ENCODE measurements at regions not wholly inside any gene's neighbourhood (a gene's known extent, or its start where the extent isn't known, plus 50 kb on each side); places are given as distances from the start of the nearest gene placed in this dataset.

GRCh38 chr6:47138046-47138445, 95.9 kb upstream of the ADGRF1 start:
- no peak for ATAC-seq
- TF ChIP-seq ESRRG (CRISPR knock-in tag; IDR thresholded peaks at IDR 0.05) = no peak
- TF ChIP-seq ZFP3 (CRISPR knock-in tag; IDR thresholded peaks at IDR 0.05) = no peak
- TF ChIP-seq ISL1 (CRISPR knock-in tag; IDR thresholded peaks at IDR 0.05) = no peak
- TF ChIP-seq SNAI2 (CRISPR knock-in tag; IDR thresholded peaks at IDR 0.05) = no peak
- no peak for TF ChIP-seq ZNF70 (CRISPR knock-in tag; IDR thresholded peaks at IDR 0.05)
- TF ChIP-seq BACH2 (CRISPR knock-in tag; IDR thresholded peaks at IDR 0.05; ENCODE audit: borderline replicate concordance) = no peak
- TF ChIP-seq TCF4 (CRISPR knock-in tag; IDR thresholded peaks at IDR 0.05; ENCODE audit: borderline replicate concordance) = no peak
- no peak for TF ChIP-seq GLIS3 (CRISPR knock-in tag; IDR thresholded peaks at IDR 0.05)
- no peak for TF ChIP-seq ZNF8 (CRISPR knock-in tag; IDR thresholded peaks at IDR 0.05)
- TF ChIP-seq CSDC2 (CRISPR knock-in tag; IDR thresholded peaks at IDR 0.05) = no peak
- no peak for TF ChIP-seq ZNF565 (CRISPR knock-in tag; conservative IDR thresholded peaks at IDR 0.05; ENCODE audit: low read depth)
- no peak for TF ChIP-seq TSHZ2 (CRISPR knock-in tag; IDR thresholded peaks at IDR 0.05)
- no peak for TF ChIP-seq ZC3H10 (CRISPR knock-in tag; IDR thresholded peaks at IDR 0.05)
- no peak for TF ChIP-seq OSR1 (CRISPR knock-in tag; IDR thresholded peaks at IDR 0.05)
- no peak for TF ChIP-seq CSRNP3 (CRISPR knock-in tag; IDR thresholded peaks at IDR 0.05)
- no peak for TF ChIP-seq TOX (CRISPR knock-in tag; IDR thresholded peaks at IDR 0.05; ENCODE audit: borderline replicate concordance)
- no peak for TF ChIP-seq ZFP30 (CRISPR knock-in tag; IDR thresholded peaks at IDR 0.05)
- TF ChIP-seq RARB (CRISPR knock-in tag; IDR thresholded peaks at IDR 0.05) = no peak
- TF ChIP-seq PATZ1 (CRISPR knock-in tag; IDR thresholded peaks at IDR 0.05; ENCODE audit: borderline replicate concordance) = no peak
- TF ChIP-seq PPARA (CRISPR knock-in tag; IDR thresholded peaks at IDR 0.05; ENCODE audit: borderline replicate concordance) = no peak

- no peak for TF ChIP-seq ESRRG (CRISPR knock-in tag; IDR thresholded peaks at IDR 0.05)
- ATAC-seq = peak; percentile 8; the same call in 1 of the 3 replicates
Observed at GRCh38 chr6:47137073-47137472, 94.9 kb upstream of the ADGRF1 start.

- ATAC-seq = peak; percentile 49
- peak; percentile 59 for TF ChIP-seq ISL1 (CRISPR knock-in tag; IDR thresholded peaks at IDR 0.05)
- peak; percentile 74 for TF ChIP-seq ZC3H10 (CRISPR knock-in tag; IDR thresholded peaks at IDR 0.05)
- no peak for TF ChIP-seq ZFP30 (CRISPR knock-in tag; IDR thresholded peaks at IDR 0.05)
- no peak for TF ChIP-seq ZNF70 (CRISPR knock-in tag; IDR thresholded peaks at IDR 0.05)
- no peak for TF ChIP-seq PPARA (CRISPR knock-in tag; IDR thresholded peaks at IDR 0.05; ENCODE audit: borderline replicate concordance)
Observed at GRCh38 chr6:47135772-47136171, 93.6 kb upstream of the ADGRF1 start.

GRCh38 chr6:47134476-47135189, 92.5 kb upstream of the ADGRF1 start:
- peak; percentile 87 for ATAC-seq

More at GRCh38 chr6:47134476-47135189, 92.5 kb upstream of the ADGRF1 start:
- TF ChIP-seq TOX (CRISPR knock-in tag; IDR thresholded peaks at IDR 0.05; ENCODE audit: borderline replicate concordance) = peak; percentile 41; the same call in 1 of the 2 replicates
- no peak for TF ChIP-seq ESRRG (CRISPR knock-in tag; IDR thresholded peaks at IDR 0.05)
- TF ChIP-seq ISL1 (CRISPR knock-in tag; IDR thresholded peaks at IDR 0.05) = peak; percentile 66
- TF ChIP-seq RARB (CRISPR knock-in tag; IDR thresholded peaks at IDR 0.05) = no peak

Measured in SK-N-SH treated with all-trans-retinoic acid at 6 μM for 48 hours (cell line).